ENCODE measurements at regions not wholly inside any gene's neighbourhood (a gene's known extent, or its start where the extent isn't known, plus 50 kb on each side); places are given as distances from the start of the nearest gene placed in this dataset.

DNA sequence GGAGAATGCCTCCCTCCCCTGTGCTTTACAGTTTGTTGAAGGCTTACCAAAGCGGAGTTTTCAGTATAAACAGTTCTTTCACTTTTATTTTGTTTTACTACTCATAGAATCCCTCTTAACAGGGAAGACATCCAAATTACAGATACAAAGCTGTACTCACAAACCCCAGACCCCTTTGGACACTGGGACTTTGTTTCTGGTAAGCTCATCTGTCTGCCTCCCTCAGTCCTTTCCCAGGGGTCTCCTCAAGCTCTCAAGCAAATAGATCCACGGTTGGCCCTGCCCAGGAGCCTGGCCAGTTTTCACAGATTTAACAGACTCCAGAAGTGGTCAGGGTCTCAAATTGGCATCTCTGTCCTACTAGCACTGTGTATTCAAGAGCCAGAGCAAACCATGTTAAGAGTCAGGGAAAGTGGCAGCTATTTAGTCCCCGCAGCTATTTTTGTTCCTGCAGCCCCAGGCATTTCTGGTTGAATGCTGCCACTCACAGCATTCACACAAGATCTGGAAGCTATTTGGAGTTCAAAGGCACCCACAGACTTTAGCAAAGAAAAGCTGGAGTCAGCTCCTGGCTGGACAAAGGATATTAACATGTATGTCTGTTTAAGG, 54.2 kb downstream of the TMEM100 start:
- Histone ChIP-seq H4K20me1 (ENCODE audit: insufficient read depth) (no peaks in the 10 kb centered on the region), H3K27ac (no peak overlapping the region), H3K79me2 (ENCODE audit: insufficient read depth, low read depth) (no peaks in the 10 kb centered on the region), H2AFZ (ENCODE audit: low read depth) (no peak overlapping the region), H3K9ac (no peak overlapping the region), H3K36me3 (ENCODE audit: insufficient read depth) (no peaks in the 10 kb centered on the region), H3K4me3 (IDR thresholded peaks at IDR 0.05; ENCODE audit: insufficient read depth, low read depth, low read length) (no peak overlapping the region), H3K4me2 (no peak overlapping the region), H3K4me1 (ENCODE audit: low read depth, poor library complexity, severe bottlenecking) (no peaks in the 10 kb centered on the region), H3K27me3 (ENCODE audit: insufficient read depth, low read depth) (no peaks in the 10 kb centered on the region)
- TF ChIP-seq, protein P1, sequence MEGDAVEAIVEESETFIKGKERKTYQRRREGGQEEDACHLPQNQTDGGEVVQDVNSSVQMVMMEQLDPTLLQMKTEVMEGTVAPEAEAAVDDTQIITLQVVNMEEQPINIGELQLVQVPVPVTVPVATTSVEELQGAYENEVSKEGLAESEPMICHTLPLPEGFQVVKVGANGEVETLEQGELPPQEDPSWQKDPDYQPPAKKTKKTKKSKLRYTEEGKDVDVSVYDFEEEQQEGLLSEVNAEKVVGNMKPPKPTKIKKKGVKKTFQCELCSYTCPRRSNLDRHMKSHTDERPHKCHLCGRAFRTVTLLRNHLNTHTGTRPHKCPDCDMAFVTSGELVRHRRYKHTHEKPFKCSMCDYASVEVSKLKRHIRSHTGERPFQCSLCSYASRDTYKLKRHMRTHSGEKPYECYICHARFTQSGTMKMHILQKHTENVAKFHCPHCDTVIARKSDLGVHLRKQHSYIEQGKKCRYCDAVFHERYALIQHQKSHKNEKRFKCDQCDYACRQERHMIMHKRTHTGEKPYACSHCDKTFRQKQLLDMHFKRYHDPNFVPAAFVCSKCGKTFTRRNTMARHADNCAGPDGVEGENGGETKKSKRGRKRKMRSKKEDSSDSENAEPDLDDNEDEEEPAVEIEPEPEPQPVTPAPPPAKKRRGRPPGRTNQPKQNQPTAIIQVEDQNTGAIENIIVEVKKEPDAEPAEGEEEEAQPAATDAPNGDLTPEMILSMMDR (conservative IDR thresholded peaks at IDR 0.05; ENCODE audit: low read depth, low read length) = no peak

DNA sequence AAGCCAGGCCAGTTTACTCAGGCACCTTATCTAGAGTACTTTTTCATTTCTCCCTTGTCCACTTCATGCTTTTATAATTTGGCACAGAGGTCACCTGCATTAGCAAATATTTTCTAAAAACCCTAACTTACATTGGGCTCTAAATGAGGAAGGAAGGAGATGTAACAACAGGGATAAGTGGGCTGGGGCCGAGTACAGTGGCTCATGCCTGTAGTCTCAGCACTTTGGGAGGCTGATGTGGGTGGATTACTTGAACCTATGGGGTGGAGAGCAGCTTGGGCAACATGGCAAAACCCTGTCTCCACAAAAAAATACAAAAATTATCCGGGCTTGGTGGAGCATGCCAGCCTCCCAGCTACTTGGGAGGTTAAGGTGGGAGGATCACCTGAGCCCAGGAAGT, 55.9 kb downstream of the TMEM100 start:
- TF ChIP-seq, protein P1 (conservative IDR thresholded peaks at IDR 0.05; ENCODE audit: low read depth, low read length) = no peak
- Histone ChIP-seq H3K9ac (no peak overlapping the region), H3K27me3 (ENCODE audit: insufficient read depth, low read depth) (no peaks in the 10 kb centered on the region)

DNA sequence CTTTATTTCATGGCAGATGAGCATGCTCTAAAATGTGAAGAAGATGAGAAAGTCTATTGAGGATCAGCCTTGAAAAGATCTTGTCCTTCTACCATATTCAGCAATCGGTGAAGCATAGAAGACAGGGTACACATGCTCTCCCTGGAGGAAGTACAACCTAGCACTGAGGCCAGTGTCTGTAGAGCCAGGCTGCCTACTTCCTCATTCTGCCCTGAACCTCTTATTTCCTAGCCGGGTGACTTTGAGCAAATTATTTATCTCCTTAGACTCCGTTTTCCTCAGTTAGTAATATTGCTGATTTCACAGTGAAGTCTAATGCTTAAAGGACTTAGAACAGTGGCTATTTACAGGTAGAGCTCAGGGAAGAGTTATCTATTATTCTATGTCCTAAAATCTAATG, 58.4 kb downstream of the TMEM100 start:
- Histone ChIP-seq H3K27ac (no peak overlapping the region), H3K4me2 (no peak overlapping the region), H3K4me1 (ENCODE audit: low read depth, poor library complexity, severe bottlenecking) (no peaks in the 10 kb centered on the region), H4K20me1 (ENCODE audit: insufficient read depth) (no peaks in the 10 kb centered on the region), H3K27me3 (ENCODE audit: insufficient read depth, low read depth) (no peaks in the 10 kb centered on the region), H3K79me2 (ENCODE audit: insufficient read depth, low read depth) (no peaks in the 10 kb centered on the region), H3K36me3 (ENCODE audit: insufficient read depth) (no peaks in the 10 kb centered on the region), H3K9ac (no peak overlapping the region), H2AFZ (ENCODE audit: low read depth) (no peak overlapping the region), H3K4me3 (IDR thresholded peaks at IDR 0.05; ENCODE audit: insufficient read depth, low read depth, low read length) (no peak overlapping the region)
- TF ChIP-seq, protein P1 (conservative IDR thresholded peaks at IDR 0.05; ENCODE audit: low read depth, low read length) = no peak

More for the DNA sequence above, 55.9 kb downstream of the TMEM100 start:
- no peaks in the 10 kb centered on the region for H3K4me1 ChIP-seq (ENCODE audit: low read depth, poor library complexity, severe bottlenecking)
- H3K4me2 ChIP-seq = no peak overlapping the region
- H2AFZ ChIP-seq (ENCODE audit: low read depth) = no peak overlapping the region
- no peaks in the 10 kb centered on the region for H3K79me2 ChIP-seq (ENCODE audit: insufficient read depth, low read depth)
- H3K4me3 ChIP-seq (IDR thresholded peaks at IDR 0.05; ENCODE audit: insufficient read depth, low read depth, low read length) = no peak overlapping the region
- no peak overlapping the region for H3K27ac ChIP-seq
- H4K20me1 ChIP-seq (ENCODE audit: insufficient read depth) = no peaks in the 10 kb centered on the region
- H3K36me3 ChIP-seq (ENCODE audit: insufficient read depth) = no peaks in the 10 kb centered on the region

DNA sequence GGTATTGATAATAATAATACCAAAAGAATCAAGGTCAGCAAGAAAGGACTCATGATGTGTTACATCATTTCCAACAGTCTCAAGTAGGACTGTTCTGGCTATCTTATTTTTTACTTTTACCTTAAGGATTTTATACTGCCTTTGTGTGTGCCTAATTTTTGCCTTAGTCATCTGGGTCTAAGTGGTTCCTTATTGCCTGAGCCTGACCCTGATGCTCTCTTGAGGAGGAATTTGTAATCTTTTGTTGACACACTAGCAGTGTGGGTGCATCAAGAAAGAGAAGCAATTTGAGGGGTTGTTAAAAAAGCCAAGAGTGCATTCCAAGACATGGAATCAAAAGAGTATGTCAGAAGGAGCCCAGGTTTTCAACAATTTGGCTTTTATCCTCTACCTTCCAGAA, 59.3 kb downstream of the TMEM100 start:
- Histone ChIP-seq H3K79me2 (ENCODE audit: insufficient read depth, low read depth) (no peaks in the 10 kb centered on the region), H3K4me3 (IDR thresholded peaks at IDR 0.05; ENCODE audit: insufficient read depth, low read depth, low read length) (no peak overlapping the region), H3K27ac (no peak overlapping the region), H3K4me2 (no peak overlapping the region), H3K4me1 (ENCODE audit: low read depth, poor library complexity, severe bottlenecking) (no peaks in the 10 kb centered on the region), H4K20me1 (ENCODE audit: insufficient read depth) (no peaks in the 10 kb centered on the region), H2AFZ (ENCODE audit: low read depth) (no peak overlapping the region), H3K36me3 (ENCODE audit: insufficient read depth) (no peaks in the 10 kb centered on the region), H3K9ac (no peak overlapping the region), H3K27me3 (ENCODE audit: insufficient read depth, low read depth) (no peaks in the 10 kb centered on the region)
- TF ChIP-seq, protein P1 (conservative IDR thresholded peaks at IDR 0.05; ENCODE audit: low read depth, low read length) = no peak
